H1 (cell line): ENCODE measurements at regions not wholly inside any gene's neighbourhood (a gene's known extent, or its start where the extent isn't known, plus 50 kb on each side); places are given as distances from the start of the nearest gene placed in this dataset.

Experiments
- CBX5 ChIP-seq: fragments of 300-800, 300-1000 bp; sonication (generic); IDR thresholded peaks from 2 replicates; pipeline ENCODE4 v1.7.1; 2016; ENCODE audit warnings: antibody characterized with exemption, low read length, low read depth
- GTF2F1 ChIP-seq: IDR thresholded peaks from 2 replicates; pipeline ENCODE4 v1.6.1; 2012; ENCODE audit warnings: low read depth, low read length, improper control_type of control experiment, borderline replicate concordance
- RXRA ChIP-seq: IDR thresholded peaks from 2 replicates; pipeline ENCODE4 v1.6.1; 2011; ENCODE audit warnings: low read depth, mild to moderate bottlenecking, low read length, moderate library complexity; ENCODE audit not compliant: insufficient read depth

- TF ChIP-seq CBX5 (no peak), GTF2F1 (no peak), RXRA (no peak)
Observed at GRCh38 chrX:149365552-149365951, 139.6 kb downstream of the IDS start (continued).
